ENCODE measurements at regions not wholly inside any gene's neighbourhood (a gene's known extent, or its start where the extent isn't known, plus 50 kb on each side); places are given as distances from the start of the nearest gene placed in this dataset.

- no peak for DNase-seq
Observed at GRCh38 chr6:93822434-93823265, 403.3 kb upstream of the EPHA7 start.

GRCh38 chr6:93821953-93822352 lies 402.6 kb upstream of the EPHA7 start:
- DNase-seq, result no peak

- no peak for DNase-seq
Observed at GRCh38 chr6:93820465-93821082, 401.2 kb upstream of the EPHA7 start.

- DNase-seq, result no peak
Observed at GRCh38 chr6:93819189-93819588, 399.8 kb upstream of the EPHA7 start.

- DNase-seq, result no peak
Observed at GRCh38 chr6:93817937-93818336, 398.6 kb upstream of the EPHA7 start.

GRCh38 chr6:93806409-93807270 lies 387.3 kb upstream of the EPHA7 start:
- DNase-seq, result no peak

GRCh38 chr6:93801101-93801847 lies 381.9 kb upstream of the EPHA7 start:
- DNase-seq, result no peak

GRCh38 chr6:93799226-93799625 lies 379.9 kb upstream of the EPHA7 start:
- no peak for DNase-seq

- DNase-seq, result no peak
Observed at GRCh38 chr6:93794166-93794565, 374.8 kb upstream of the EPHA7 start.

- no peak for DNase-seq
Observed at GRCh38 chr6:93792746-93793145, 373.4 kb upstream of the EPHA7 start.

- DNase-seq, result no peak
Observed at GRCh38 chr6:93790981-93791380, 371.6 kb upstream of the EPHA7 start.

- DNase-seq, result no peak
Observed at GRCh38 chr6:93789532-93789931, 370.2 kb upstream of the EPHA7 start.

GRCh38 chr6:93787841-93788240 lies 368.5 kb upstream of the EPHA7 start:
- no peak for DNase-seq

GRCh38 chr6:93786474-93787330 lies 367.3 kb upstream of the EPHA7 start:
- DNase-seq, result no peak

- DNase-seq, result no peak
Observed at GRCh38 chr6:93785694-93786030, 366.3 kb upstream of the EPHA7 start.

GRCh38 chr6:93784794-93785693 lies 365.7 kb upstream of the EPHA7 start:
- DNase-seq, result peak; percentile 52

GRCh38 chr6:93779086-93779841 lies 359.9 kb upstream of the EPHA7 start:
- DNase-seq, result peak; percentile 31

- no peak for DNase-seq
Observed at GRCh38 chr6:93759190-93759589, 339.8 kb upstream of the EPHA7 start.

- DNase-seq, result no peak
Observed at GRCh38 chr6:93751969-93752368, 332.6 kb upstream of the EPHA7 start.

GRCh38 chr6:93749930-93750329 lies 330.6 kb upstream of the EPHA7 start:
- DNase-seq, result no peak

All from right hindlimb (tissue), 1 donor.